HEK293T (cell line): ENCODE measurements at regions not wholly inside any gene's neighbourhood (a gene's known extent, or its start where the extent isn't known, plus 50 kb on each side); places are given as distances from the start of the nearest gene placed in this dataset.

Source experiments
- CTCF ChIA-PET: fragments of 350-600 bp; formaldehyde crosslinking; extraction: SDS; loops from one replicate; lab custom pipeline; 2021; ENCODE audit warnings: antibody characterized with exemption, inconsistent platforms; lab: Yijun Ruan, JAX
- POLR2A ChIA-PET: fragments of 350-600 bp; formaldehyde crosslinking; extraction: SDS; loops from one replicate; lab custom pipeline; 2020; ENCODE audit warnings: antibody characterized with exemption, inconsistent platforms; lab: Yijun Ruan, JAX
- DNase-seq: peaks from one replicate; pipeline ENCODE4 v3.0.0; 2012; ENCODE audit warnings: mixed read lengths; ENCODE audit errors: extremely low spot score
- ARNT ChIP-seq: fragments of 450-650 bp; IDR thresholded peaks from 2 replicates; pipeline ENCODE4 v1.6.1; 2017; ENCODE audit warnings: mild to moderate bottlenecking
- BHLHE40 ChIP-seq: fragments of 450-650 bp; IDR thresholded peaks from 2 replicates; pipeline ENCODE4 v1.6.1; 2016; ENCODE audit warnings: mild to moderate bottlenecking, moderate library complexity, borderline replicate concordance
- CTBP1 ChIP-seq: fragments of 450-650 bp; IDR thresholded peaks from 2 replicates; pipeline ENCODE4 v1.6.1; 2016; ENCODE audit warnings: borderline replicate concordance
- ELF4 ChIP-seq: fragments of 450-650 bp; IDR thresholded peaks from 2 replicates; pipeline ENCODE4 v1.6.1; 2017; ENCODE audit warnings: antibody characterized with exemption
- FOXA1 ChIP-seq: fragments of 450-650 bp; IDR thresholded peaks from 2 replicates; pipeline ENCODE4 v1.6.1; 2016; ENCODE audit warnings: mild to moderate bottlenecking
- FOXK2 ChIP-seq: fragments of 450-650 bp; IDR thresholded peaks from 2 replicates; pipeline ENCODE4 v1.6.1; 2016; ENCODE audit warnings: mild to moderate bottlenecking
- FOXM1 ChIP-seq: fragments of 450-650 bp; IDR thresholded peaks from 2 replicates; pipeline ENCODE4 v1.6.1; 2017; ENCODE audit warnings: mild to moderate bottlenecking, borderline replicate concordance
- HDGF ChIP-seq: fragments of 450-650 bp; IDR thresholded peaks from 2 replicates; pipeline ENCODE4 v1.6.1; 2017; ENCODE audit warnings: antibody characterized with exemption, borderline replicate concordance
- L3MBTL2 ChIP-seq: fragments of 450-650 bp; conservative IDR thresholded peaks from 2 replicates; pipeline ENCODE4 v1.6.1; 2016; ENCODE audit warnings: mild to moderate bottlenecking
- LEF1 ChIP-seq: fragments of 450-650 bp; IDR thresholded peaks from 2 replicates; pipeline ENCODE4 v1.6.1; 2017; ENCODE audit warnings: mild to moderate bottlenecking, borderline replicate concordance
- NFRKB ChIP-seq: fragments of 450-650 bp; IDR thresholded peaks from 2 replicates; pipeline ENCODE4 v1.6.1; 2016; ENCODE audit warnings: mild to moderate bottlenecking, moderate library complexity
- SP1 ChIP-seq: fragments of 450-650 bp; IDR thresholded peaks from 2 replicates; pipeline ENCODE4 v1.6.1; 2017
- SUZ12 ChIP-seq: fragments of 450-650 bp; IDR thresholded peaks from 2 replicates; pipeline ENCODE4 v1.6.1; 2016; ENCODE audit warnings: mild to moderate bottlenecking
- TARDBP ChIP-seq: fragments of 450-650 bp; IDR thresholded peaks from 2 replicates; pipeline ENCODE4 v1.6.1; 2016
- ZNF384 ChIP-seq: fragments of 450-650 bp; IDR thresholded peaks from 2 replicates; pipeline ENCODE4 v1.6.1; 2016
- TF ChIP-seq, protein P1 (sequence below): fragments of 450-650 bp; IDR thresholded peaks from 2 replicates; pipeline ENCODE4 v1.6.1; 2016

DNA sequence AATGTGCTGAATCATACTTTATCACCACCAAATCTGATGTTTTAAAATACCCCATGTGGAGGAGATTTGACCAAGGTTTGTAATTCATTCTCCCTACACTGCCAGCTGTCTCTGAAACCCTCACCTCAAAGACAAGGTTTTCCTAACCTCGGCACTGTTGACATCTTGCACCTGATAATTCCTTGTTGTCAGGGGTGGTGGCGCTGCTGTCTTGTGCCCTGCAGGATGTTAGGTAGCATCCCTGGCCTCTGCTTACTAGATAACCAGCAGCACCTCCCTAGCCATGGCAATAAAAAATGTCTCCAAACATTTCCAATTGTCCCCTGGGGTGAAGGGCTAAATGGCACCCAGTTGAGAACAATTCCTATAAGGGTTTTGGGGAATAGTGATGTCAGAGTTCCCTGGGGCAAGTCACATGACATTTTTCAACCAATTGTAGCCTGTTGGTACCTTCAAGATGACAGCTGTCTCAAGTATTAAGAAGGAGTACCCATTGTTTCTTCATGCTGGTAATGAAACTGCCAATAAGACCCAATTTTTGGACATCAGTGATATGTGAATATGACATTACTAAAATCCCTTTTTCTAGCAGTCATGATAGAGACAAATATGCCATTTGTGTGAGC lies 160.6 kb upstream of the PLCXD3 start:
- TF ChIP-seq ARNT (no peak), NFRKB (no peak), SUZ12 (no peak), FOXK2 (no peak), L3MBTL2 (no peak), LEF1 (no peak), ZNF384 (no peak), FOXM1 (no peak)
- TF ChIP-seq, protein P1, sequence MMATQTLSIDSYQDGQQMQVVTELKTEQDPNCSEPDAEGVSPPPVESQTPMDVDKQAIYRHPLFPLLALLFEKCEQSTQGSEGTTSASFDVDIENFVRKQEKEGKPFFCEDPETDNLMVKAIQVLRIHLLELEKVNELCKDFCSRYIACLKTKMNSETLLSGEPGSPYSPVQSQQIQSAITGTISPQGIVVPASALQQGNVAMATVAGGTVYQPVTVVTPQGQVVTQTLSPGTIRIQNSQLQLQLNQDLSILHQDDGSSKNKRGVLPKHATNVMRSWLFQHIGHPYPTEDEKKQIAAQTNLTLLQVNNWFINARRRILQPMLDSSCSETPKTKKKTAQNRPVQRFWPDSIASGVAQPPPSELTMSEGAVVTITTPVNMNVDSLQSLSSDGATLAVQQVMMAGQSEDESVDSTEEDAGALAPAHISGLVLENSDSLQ: no peak
- CTCF ChIA-PET: no interaction called here
- DNase-seq: no peak
- POLR2A ChIA-PET: no interaction called here

GRCh38 chr5:41670216-41670615 lies 159.8 kb upstream of the PLCXD3 start:
- ChIA-PET CTCF (no interaction called here), POLR2A (no interaction called here)
- no peak for TF ChIP-seq HDGF
- no peak for TF ChIP-seq BHLHE40
- TF ChIP-seq ELF4: no peak
- TF ChIP-seq SUZ12: no peak
- TF ChIP-seq FOXK2: no peak
- no peak for TF ChIP-seq FOXA1
- no peak for TF ChIP-seq FOXM1
- no peak for TF ChIP-seq ARNT
- no peak for TF ChIP-seq ZNF384
- TF ChIP-seq LEF1: no peak
- no peak for TF ChIP-seq NFRKB
- no peak for TF ChIP-seq SP1
- TF ChIP-seq TARDBP: no peak
- TF ChIP-seq L3MBTL2: no peak
- TF ChIP-seq, protein P1: no peak
- no peak for TF ChIP-seq CTBP1
- DNase-seq: no peak

- no peak for TF ChIP-seq L3MBTL2
- no peak for TF ChIP-seq BHLHE40
- TF ChIP-seq CTBP1: no peak
- no peak for TF ChIP-seq ZNF384
- TF ChIP-seq FOXM1: no peak
- no peak for TF ChIP-seq NFRKB
- no peak for TF ChIP-seq SP1
- TF ChIP-seq, protein P1: no peak
- no peak for TF ChIP-seq FOXA1
- no peak for TF ChIP-seq ARNT
- no peak for TF ChIP-seq FOXK2
- DNase-seq: no peak
- POLR2A ChIA-PET: no interaction called here
- CTCF ChIA-PET: no interaction called here
Measured at GRCh38 chr5:41661254-41661653, 150.9 kb upstream of the PLCXD3 start.

GRCh38 chr5:41656597-41656996 lies 146.2 kb upstream of the PLCXD3 start:
- no peak for DNase-seq
- CTCF ChIA-PET: no interaction called here
- POLR2A ChIA-PET: no interaction called here
- TF ChIP-seq LEF1 (no peak), FOXM1 (no peak), CTBP1 (no peak), SUZ12 (no peak), ZNF384 (no peak), TARDBP (no peak), NFRKB (no peak), ELF4 (no peak)

- ChIA-PET CTCF (no interaction called here), POLR2A (no interaction called here)
Measured at GRCh38 chr5:41650131-41650530, 139.7 kb upstream of the PLCXD3 start.

More at GRCh38 chr5:41650131-41650530, 139.7 kb upstream of the PLCXD3 start:
- no peak for DNase-seq
- TF ChIP-seq TARDBP (no peak), L3MBTL2 (no peak), SUZ12 (no peak), FOXA1 (no peak), ELF4 (no peak), BHLHE40 (no peak), HDGF (no peak), FOXK2 (no peak), FOXM1 (no peak), ARNT (no peak), NFRKB (no peak), ZNF384 (no peak), SP1 (no peak), LEF1 (no peak), CTBP1 (no peak)
- TF ChIP-seq, protein P1: no peak
